ENCODE measurements at regions not wholly inside any gene's neighbourhood (a gene's known extent, or its start where the extent isn't known, plus 50 kb on each side); places are given as distances from the start of the nearest gene placed in this dataset.

DNA sequence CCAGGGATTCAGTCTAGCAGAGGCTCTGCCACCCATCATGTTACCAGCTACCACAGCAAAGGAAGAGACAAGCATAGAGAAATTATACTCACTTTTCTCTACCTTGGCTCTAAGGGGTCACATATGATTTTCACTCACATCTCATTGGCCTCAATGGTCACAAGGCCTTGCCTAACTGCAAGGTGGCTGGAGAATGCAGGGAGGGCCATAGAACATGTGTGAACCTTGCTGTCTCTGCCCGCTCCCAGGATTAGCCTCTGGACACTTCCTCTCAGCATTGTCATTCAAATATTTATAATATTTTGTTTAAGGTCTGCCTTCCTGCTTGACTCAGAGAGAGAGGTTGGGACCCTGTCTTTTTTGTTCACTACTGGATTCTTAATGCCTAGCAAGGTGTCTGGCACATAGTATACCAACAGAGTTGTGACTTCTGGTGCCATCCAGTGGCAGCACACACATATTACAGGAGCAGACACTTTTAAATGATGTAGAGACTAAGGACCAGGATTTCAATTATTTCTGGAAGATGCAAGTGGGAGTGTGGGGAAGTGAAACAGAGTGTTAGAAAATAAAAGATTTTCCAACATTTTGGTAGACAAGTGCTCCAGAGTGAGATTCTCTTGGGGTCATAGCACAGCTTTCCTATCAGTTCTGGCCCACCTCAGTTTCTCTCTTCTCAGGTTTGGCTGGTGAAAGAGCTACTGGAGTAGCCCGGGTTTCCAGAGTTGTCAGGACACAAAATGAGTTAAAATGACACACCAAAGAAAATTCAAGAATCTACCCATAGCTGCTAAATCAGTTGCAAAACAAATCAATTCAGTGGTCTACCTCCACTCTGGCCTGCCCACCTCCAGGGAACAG, 119.0 kb upstream of the RASGRP1 start:
- Histone ChIP-seq H3K9me3 (no peaks in the 10 kb centered on the region), H3K4me3 (no peak overlapping the region), H3K27ac (no peak overlapping the region), H3K27me3 (no peaks in the 10 kb centered on the region), H3K36me3 (no peaks in the 10 kb centered on the region), H3K4me1 (no peaks in the 10 kb centered on the region)
- no peak for TF ChIP-seq POLR2A (IDR thresholded peaks at IDR 0.05)
- TF ChIP-seq, protein P1, sequence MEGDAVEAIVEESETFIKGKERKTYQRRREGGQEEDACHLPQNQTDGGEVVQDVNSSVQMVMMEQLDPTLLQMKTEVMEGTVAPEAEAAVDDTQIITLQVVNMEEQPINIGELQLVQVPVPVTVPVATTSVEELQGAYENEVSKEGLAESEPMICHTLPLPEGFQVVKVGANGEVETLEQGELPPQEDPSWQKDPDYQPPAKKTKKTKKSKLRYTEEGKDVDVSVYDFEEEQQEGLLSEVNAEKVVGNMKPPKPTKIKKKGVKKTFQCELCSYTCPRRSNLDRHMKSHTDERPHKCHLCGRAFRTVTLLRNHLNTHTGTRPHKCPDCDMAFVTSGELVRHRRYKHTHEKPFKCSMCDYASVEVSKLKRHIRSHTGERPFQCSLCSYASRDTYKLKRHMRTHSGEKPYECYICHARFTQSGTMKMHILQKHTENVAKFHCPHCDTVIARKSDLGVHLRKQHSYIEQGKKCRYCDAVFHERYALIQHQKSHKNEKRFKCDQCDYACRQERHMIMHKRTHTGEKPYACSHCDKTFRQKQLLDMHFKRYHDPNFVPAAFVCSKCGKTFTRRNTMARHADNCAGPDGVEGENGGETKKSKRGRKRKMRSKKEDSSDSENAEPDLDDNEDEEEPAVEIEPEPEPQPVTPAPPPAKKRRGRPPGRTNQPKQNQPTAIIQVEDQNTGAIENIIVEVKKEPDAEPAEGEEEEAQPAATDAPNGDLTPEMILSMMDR (IDR thresholded peaks at IDR 0.05): peak; percentile 52 to 91 (median 76)
- DNase-seq: peak in 2 of 3 donors; percentile 54 to 88

DNA sequence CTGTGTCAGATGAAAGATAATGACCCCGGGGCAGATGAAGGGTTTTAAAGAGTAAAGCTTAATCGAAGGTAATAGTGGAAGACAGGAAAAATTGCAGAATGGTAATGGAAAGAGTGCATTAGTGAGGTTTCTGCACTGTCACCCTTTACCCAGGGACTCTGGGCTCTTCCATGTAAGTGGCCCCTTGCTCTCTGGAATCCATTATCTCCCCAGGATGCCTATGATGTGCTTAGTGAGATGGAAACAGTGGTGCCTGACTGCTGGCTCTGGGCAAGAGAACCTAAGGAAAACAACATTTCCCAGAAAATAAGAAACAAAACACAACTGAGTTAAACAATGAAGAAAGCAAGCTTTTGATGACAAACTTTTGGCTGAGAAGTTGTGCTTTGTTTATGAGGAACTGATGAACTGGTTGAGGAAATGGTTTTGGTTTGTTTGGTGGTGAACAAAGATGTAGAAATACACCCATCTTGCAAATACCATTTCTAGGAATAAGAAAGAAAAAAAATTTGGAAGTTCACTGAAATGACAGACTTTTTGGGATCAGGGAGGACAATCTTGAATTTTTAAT, 119.9 kb upstream of the RASGRP1 start:
- DNase-seq: no peak
- no peaks in the 10 kb centered on the region for H3K36me3 ChIP-seq
- no peak overlapping the region for H3K4me3 ChIP-seq
- no peaks in the 10 kb centered on the region for H3K9me3 ChIP-seq
- no peak for TF ChIP-seq POLR2A (IDR thresholded peaks at IDR 0.05)
- TF ChIP-seq, protein P1 (IDR thresholded peaks at IDR 0.05): no peak
- no peaks in the 10 kb centered on the region for H3K4me1 ChIP-seq
- H3K27ac ChIP-seq: peak overlapping the region in 2 of 4 donors; percentile 31 to 42
- no peaks in the 10 kb centered on the region for H3K27me3 ChIP-seq

DNA sequence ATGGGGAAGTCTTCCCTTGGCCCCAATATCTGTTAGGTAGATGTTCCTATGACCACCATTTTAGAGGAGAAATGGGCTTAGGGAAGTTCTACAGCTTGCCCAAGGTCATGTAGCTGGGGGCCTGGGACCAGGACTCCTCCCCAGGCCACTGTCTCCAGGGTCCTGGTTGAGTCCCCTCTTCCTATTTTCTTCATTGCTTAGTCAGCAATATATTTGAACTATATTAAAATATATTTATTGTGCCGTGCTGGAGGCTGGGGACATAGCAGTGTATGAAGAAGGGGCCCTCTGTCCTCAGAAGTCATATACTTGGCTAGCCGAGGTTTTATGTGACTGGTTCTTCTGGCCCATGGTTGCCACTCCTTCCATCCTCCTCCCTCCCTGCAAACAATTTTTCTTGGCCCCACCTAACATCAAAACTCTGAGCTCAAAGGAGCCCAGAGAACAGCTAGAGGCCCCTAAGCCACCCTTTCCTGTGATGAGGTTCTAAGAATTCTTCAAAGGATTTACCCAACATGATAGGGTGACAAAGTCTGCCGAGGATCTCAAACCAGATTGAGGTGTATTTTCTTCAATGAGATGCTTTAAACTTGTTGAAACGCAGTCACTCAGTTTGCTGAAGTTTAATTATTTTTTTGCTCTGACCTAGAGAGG, 121.2 kb upstream of the RASGRP1 start:
- TF ChIP-seq, protein P1 (IDR thresholded peaks at IDR 0.05): no peak
- no peak for TF ChIP-seq POLR2A (IDR thresholded peaks at IDR 0.05)
- no peaks in the 10 kb centered on the region for H3K27me3 ChIP-seq
- no peaks in the 10 kb centered on the region for H3K4me1 ChIP-seq
- DNase-seq: no peak
- H3K9me3 ChIP-seq: no peaks in the 10 kb centered on the region
- no peak overlapping the region for H3K4me3 ChIP-seq
- H3K36me3 ChIP-seq: no peaks in the 10 kb centered on the region
- peak overlapping the region in 1 of 4 donors; percentile 31 for H3K27ac ChIP-seq

- TF ChIP-seq, protein P1 (IDR thresholded peaks at IDR 0.05): no peak
- no peak for TF ChIP-seq POLR2A (IDR thresholded peaks at IDR 0.05)
- Histone ChIP-seq H3K4me1 (no peaks in the 10 kb centered on the region), H3K27ac (no peak overlapping the region), H3K36me3 (no peaks in the 10 kb centered on the region), H3K4me3 (no peak overlapping the region), H3K9me3 (no peaks in the 10 kb centered on the region), H3K27me3 (no peaks in the 10 kb centered on the region)
- no peak for DNase-seq
Measured at GRCh38 chr15:38687340-38687739, 122.7 kb upstream of the RASGRP1 start.

- H3K4me3 ChIP-seq: no peak overlapping the region
- no peaks in the 10 kb centered on the region for H3K27me3 ChIP-seq
- no peaks in the 10 kb centered on the region for H3K9me3 ChIP-seq
- TF ChIP-seq POLR2A (IDR thresholded peaks at IDR 0.05): no peak
- TF ChIP-seq, protein P1 (IDR thresholded peaks at IDR 0.05): no peak
- H3K4me1 ChIP-seq: no peaks in the 10 kb centered on the region
- H3K36me3 ChIP-seq: no peaks in the 10 kb centered on the region
- DNase-seq: no peak
- peak overlapping the region in 1 of 4 donors; percentile 48 for H3K27ac ChIP-seq
Measured at GRCh38 chr15:38687775-38688495, 123.3 kb upstream of the RASGRP1 start.
